ENCODE measurements at regions not wholly inside any gene's neighbourhood (a gene's known extent, or its start where the extent isn't known, plus 50 kb on each side); places are given as distances from the start of the nearest gene placed in this dataset.
"Not testable (repeated sequence)": the region's sequence is repeated elsewhere in the genome, so short reads cannot be mapped to it uniquely, and the experiment has no call there.

- intact Hi-C loops (cut with DNase I): no loop called here
- H3K27ac ChIP-seq: no peak overlapping the region
- no peaks in the 10 kb centered on the region for H3K4me1 ChIP-seq
- no peak for TF ChIP-seq CTCF (IDR thresholded peaks at IDR 0.05)
- no peak for DNase-seq
- no peak overlapping the region for H3K4me3 ChIP-seq
- H3K36me3 ChIP-seq: no peaks in the 10 kb centered on the region
- H3K27me3 ChIP-seq: no peaks in the 10 kb centered on the region
- ATAC-seq: no peak
- H3K9me3 ChIP-seq: no peaks in the 10 kb centered on the region
Observed at GRCh38 chr13:71303144-71303543, 563.9 kb downstream of the DACH1 start.

GRCh38 chr13:71300602-71301001 is 566.4 kb downstream of the DACH1 start:
- no peaks in the 10 kb centered on the region for H3K4me1 ChIP-seq
- intact Hi-C loops (cut with DNase I): no loop called here
- no peak overlapping the region for H3K4me3 ChIP-seq
- no peak for ATAC-seq
- H3K9me3 ChIP-seq: no peaks in the 10 kb centered on the region
- H3K27ac ChIP-seq: no peak overlapping the region
- H3K36me3 ChIP-seq: no peaks in the 10 kb centered on the region
- H3K27me3 ChIP-seq: no peaks in the 10 kb centered on the region
- no peak for TF ChIP-seq CTCF (IDR thresholded peaks at IDR 0.05)
- DNase-seq: no peak

DNA sequence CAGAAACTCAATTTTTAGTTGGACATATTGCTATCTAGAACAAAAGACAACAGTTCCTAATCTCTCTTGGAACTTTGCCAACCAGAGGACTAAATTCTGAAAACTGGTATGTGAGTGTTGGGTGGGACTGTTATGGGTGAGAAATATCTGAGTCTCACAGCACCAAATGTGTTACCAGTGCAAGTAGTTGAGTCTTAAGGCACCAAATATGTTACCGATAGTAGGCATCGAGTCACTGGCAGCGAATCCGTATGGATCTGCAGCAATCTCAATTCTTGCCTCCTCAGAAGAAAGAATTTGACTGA is 575.2 kb downstream of the DACH1 start:
- DNase-seq: no peak
- no peaks in the 10 kb centered on the region for H3K9me3 ChIP-seq
- TF ChIP-seq CTCF (IDR thresholded peaks at IDR 0.05): no peak
- ATAC-seq: no peak
- no peaks in the 10 kb centered on the region for H3K27me3 ChIP-seq
- no peak overlapping the region for H3K27ac ChIP-seq
- H3K4me1 ChIP-seq: peaks cover 5% of the 10 kb centered on the region
- H3K36me3 ChIP-seq: no peaks in the 10 kb centered on the region
- no peak overlapping the region for H3K4me3 ChIP-seq
- intact Hi-C loops (cut with DNase I): no loop called here

- peak overlapping the region; percentile 44 for H3K27ac ChIP-seq
- H3K4me3 ChIP-seq: peak overlapping the region; percentile 45
- H3K27me3 ChIP-seq: no peaks in the 10 kb centered on the region
- DNase-seq: no peak
- H3K36me3 ChIP-seq: no peaks in the 10 kb centered on the region
- no peaks in the 10 kb centered on the region for H3K9me3 ChIP-seq
- ATAC-seq: peak; percentile 53
- peaks cover 5% of the 10 kb centered on the region for H3K4me1 ChIP-seq
- intact Hi-C loops (cut with DNase I): no loop called here
- no peak for TF ChIP-seq CTCF (IDR thresholded peaks at IDR 0.05)
Observed at GRCh38 chr13:71290963-71291841, 575.8 kb downstream of the DACH1 start.

DNA sequence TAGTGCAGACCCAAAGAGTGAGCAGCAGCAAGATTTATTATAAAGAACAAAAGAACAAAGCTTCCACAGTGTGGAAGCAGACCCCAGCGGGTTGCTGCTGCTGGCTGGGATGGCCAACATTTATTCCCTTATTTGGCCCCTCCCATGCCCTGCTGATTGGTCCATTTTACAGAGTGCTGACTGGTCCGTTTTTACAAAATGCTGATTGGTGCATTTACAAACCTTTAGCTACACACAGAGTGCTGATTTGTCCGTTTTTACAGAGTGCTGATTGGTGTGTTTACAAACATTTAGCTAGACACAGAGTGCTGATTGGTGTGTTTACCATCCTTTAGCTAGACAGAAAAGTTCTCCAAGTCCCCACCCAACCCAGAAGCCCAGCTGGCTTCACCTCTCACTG is 577.0 kb downstream of the DACH1 start:
- H3K36me3 ChIP-seq; H3K4me1 ChIP-seq; H3K27me3 ChIP-seq; H3K9me3 ChIP-seq; DNase-seq; H3K27ac ChIP-seq; H3K4me3 ChIP-seq; intact Hi-C loops (cut with DNase I); ATAC-seq: not testable (repeated sequence)

- ATAC-seq (no peak), DNase-seq (no peak)
- Histone ChIP-seq H3K4me1 (no peaks in the 10 kb centered on the region), H3K36me3 (no peaks in the 10 kb centered on the region), H3K9me3 (no peaks in the 10 kb centered on the region), H3K27ac (no peak overlapping the region), H3K27me3 (no peaks in the 10 kb centered on the region), H3K4me3 (no peak overlapping the region)
- peak; percentile 27 for TF ChIP-seq CTCF (IDR thresholded peaks at IDR 0.05)
- intact Hi-C loops (cut with DNase I): no loop called here
Observed at GRCh38 chr13:71285700-71286099, 581.3 kb downstream of the DACH1 start.

All from upper lobe of right lung (tissue), 1 donor.